A673 (cell line): ENCODE measurements at regions not wholly inside any gene's neighbourhood (a gene's known extent, or its start where the extent isn't known, plus 50 kb on each side); places are given as distances from the start of the nearest gene placed in this dataset.

Source experiments
- BruUV-seq: library from RNA; stranded (reverse); fragments of 400-500 nt; replicated peaks from 2 replicates; lab custom pipeline; 2021; lab: Mats Ljungman, UMichigan
- CTCF ChIA-PET: fragments of 300-600 bp; sonication (Branson Sonifier 250); formaldehyde crosslinking; loops from one replicate; lab custom pipeline; 2022; ENCODE audit warnings: antibody characterized with exemption; lab: Charles Lee
- POLR2A ChIA-PET: fragments of 300-600 bp; sonication (Branson Sonifier 250); formaldehyde crosslinking; loops from one replicate; lab custom pipeline; 2022; ENCODE audit warnings: antibody characterized with exemption; ENCODE audit not compliant: low non-redundant PET; lab: Charles Lee
- DNase-seq: peaks from one replicate; pipeline ENCODE4 v3.0.0-alpha.2; 2015; ENCODE audit warnings: low spot score
- H3K27ac ChIP-seq: fragments of 200-600 bp; sonication (generic); 2 replicates; pipeline ENCODE4 v1.5.1; 2016; ENCODE audit warnings: mixed run types, low read depth, mild to moderate bottlenecking, mixed read lengths, antibody characterized with exemption, low read length; ENCODE audit not compliant: poor library complexity, severe bottlenecking
- H3K27me3 ChIP-seq: fragments of 200-600 bp; sonication (generic); replicated peaks from 2 replicates; pipeline ENCODE4 v1.6.1; 2017; ENCODE audit warnings: mixed run types, low read depth, mild to moderate bottlenecking, mixed read lengths, antibody characterized with exemption, low read length; ENCODE audit not compliant: insufficient read depth, poor library complexity
- H3K36me3 ChIP-seq: fragments of 200-600 bp; sonication (generic); 2 replicates; pipeline ENCODE4 v1.6.1; 2016; ENCODE audit warnings: mixed run types, mild to moderate bottlenecking, mixed read lengths, antibody characterized with exemption, low read length; ENCODE audit not compliant: insufficient read depth, poor library complexity, severe bottlenecking
- H3K4me1 ChIP-seq: fragments of 200-600 bp; sonication (generic); 2 replicates; pipeline ENCODE4 v1.6.1; 2017; ENCODE audit warnings: mixed run types, mild to moderate bottlenecking, mixed read lengths, antibody characterized with exemption, low read length; ENCODE audit not compliant: insufficient read depth, poor library complexity, severe bottlenecking
- H3K4me3 ChIP-seq: fragments of 200-600 bp; sonication (generic); 2 replicates; pipeline ENCODE4 v1.5.1; 2016; ENCODE audit warnings: low read depth, mixed run types, mild to moderate bottlenecking, mixed read lengths, low read length; ENCODE audit not compliant: poor library complexity, severe bottlenecking
- H3K9me3 ChIP-seq: fragments of 200-600 bp; sonication (generic); 2 replicates; pipeline ENCODE4 v1.6.1; 2016; ENCODE audit warnings: mixed run types, low read depth, mild to moderate bottlenecking, mixed read lengths, antibody characterized with exemption, low read length; ENCODE audit not compliant: poor library complexity, severe bottlenecking
- EZH2 ChIP-seq: fragments of 200-600 bp; sonication (generic); IDR thresholded peaks from 2 replicates; pipeline ENCODE4 v1.6.1; 2017; ENCODE audit warnings: borderline replicate concordance, low read depth, mild to moderate bottlenecking, mixed read lengths, antibody characterized with exemption, low read length; ENCODE audit not compliant: poor library complexity, severe bottlenecking
- intact Hi-C: fragments of 100-400 bp; cut with micrococcal nuclease; formaldehyde crosslinking; loops from one replicate; pipeline ENCODE4 v1.10.0; 2022; ENCODE audit not compliant: unreplicated experiment
- TF ChIP-seq, protein P1 (sequence below): fragments of 300-800, 200-600 bp; sonication (generic); conservative IDR thresholded peaks from 2 replicates; pipeline ENCODE4 v1.5.1; 2017; ENCODE audit warnings: low read depth, mild to moderate bottlenecking, antibody characterized with exemption, low read length, moderate library complexity, mixed read lengths

GRCh38 chr7:41303709-41304108, 399.2 kb downstream of the INHBA start:
- intact Hi-C loops = no loop called here
- Histone ChIP-seq H3K9me3 (no peaks in the 10 kb centered on the region), H3K27me3 (peaks cover 3% of the 10 kb centered on the region), H3K36me3 (no peaks in the 10 kb centered on the region), H3K27ac (no peak overlapping the region), H3K4me1 (no peaks in the 10 kb centered on the region), H3K4me3 (no peak overlapping the region)
- BruUV-seq = no TSS peak
- no peak for TF ChIP-seq EZH2
- TF ChIP-seq, protein P1, sequence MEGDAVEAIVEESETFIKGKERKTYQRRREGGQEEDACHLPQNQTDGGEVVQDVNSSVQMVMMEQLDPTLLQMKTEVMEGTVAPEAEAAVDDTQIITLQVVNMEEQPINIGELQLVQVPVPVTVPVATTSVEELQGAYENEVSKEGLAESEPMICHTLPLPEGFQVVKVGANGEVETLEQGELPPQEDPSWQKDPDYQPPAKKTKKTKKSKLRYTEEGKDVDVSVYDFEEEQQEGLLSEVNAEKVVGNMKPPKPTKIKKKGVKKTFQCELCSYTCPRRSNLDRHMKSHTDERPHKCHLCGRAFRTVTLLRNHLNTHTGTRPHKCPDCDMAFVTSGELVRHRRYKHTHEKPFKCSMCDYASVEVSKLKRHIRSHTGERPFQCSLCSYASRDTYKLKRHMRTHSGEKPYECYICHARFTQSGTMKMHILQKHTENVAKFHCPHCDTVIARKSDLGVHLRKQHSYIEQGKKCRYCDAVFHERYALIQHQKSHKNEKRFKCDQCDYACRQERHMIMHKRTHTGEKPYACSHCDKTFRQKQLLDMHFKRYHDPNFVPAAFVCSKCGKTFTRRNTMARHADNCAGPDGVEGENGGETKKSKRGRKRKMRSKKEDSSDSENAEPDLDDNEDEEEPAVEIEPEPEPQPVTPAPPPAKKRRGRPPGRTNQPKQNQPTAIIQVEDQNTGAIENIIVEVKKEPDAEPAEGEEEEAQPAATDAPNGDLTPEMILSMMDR = no peak
- CTCF ChIA-PET = no interaction called here
- no peak for DNase-seq
- POLR2A ChIA-PET = no interaction called here

- POLR2A ChIA-PET = no interaction called here
Measured at GRCh38 chr7:41298409-41298808, 404.5 kb downstream of the INHBA start.

DNA sequence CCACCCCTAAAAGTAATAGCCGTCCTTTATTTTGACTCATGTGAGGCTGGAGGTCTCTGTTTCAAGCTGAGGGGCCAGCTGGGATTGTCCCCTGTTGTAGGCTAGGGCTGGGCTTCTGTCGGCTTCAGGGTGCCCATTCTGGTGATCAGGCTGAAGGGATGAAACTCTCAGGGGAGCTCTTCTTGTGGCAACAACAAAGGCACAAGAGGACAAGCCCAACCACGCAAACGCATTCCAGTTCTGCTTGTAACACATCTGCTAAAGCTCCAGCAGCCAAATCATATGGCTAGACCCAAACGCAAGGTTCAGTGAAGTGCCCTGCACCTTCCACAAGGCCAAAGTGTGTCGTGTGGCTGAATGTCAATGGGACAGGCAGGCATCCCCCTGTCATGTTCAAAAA, 405.7 kb downstream of the INHBA start:
- no peak for TF ChIP-seq EZH2
- TF ChIP-seq, protein P1 = no peak
- no peaks in the 10 kb centered on the region for H3K36me3 ChIP-seq
- ChIA-PET POLR2A (no interaction called here), CTCF (no interaction called here)
- peak; percentile 4 for DNase-seq
- H3K27ac ChIP-seq = no peak overlapping the region
- H3K4me3 ChIP-seq = no peak overlapping the region
- no peaks in the 10 kb centered on the region for H3K27me3 ChIP-seq
- no peaks in the 10 kb centered on the region for H3K4me1 ChIP-seq
- intact Hi-C loops = no loop called here
- no peaks in the 10 kb centered on the region for H3K9me3 ChIP-seq
- BruUV-seq = no TSS peak

More at GRCh38 chr7:41298409-41298808, 404.5 kb downstream of the INHBA start:
- Histone ChIP-seq H3K4me1 (no peaks in the 10 kb centered on the region), H3K36me3 (no peaks in the 10 kb centered on the region), H3K27ac (no peak overlapping the region), H3K27me3 (no peaks in the 10 kb centered on the region), H3K9me3 (no peaks in the 10 kb centered on the region), H3K4me3 (no peak overlapping the region)
- intact Hi-C loops = no loop called here
- BruUV-seq = no TSS peak
- TF ChIP-seq, protein P1 = no peak
- TF ChIP-seq EZH2 = no peak
- no peak for DNase-seq
- CTCF ChIA-PET = no interaction called here
